T-helper 2 cell treated with Interferon-gamma antibody and Interleukin-4, amounts not matched to agents 5 μg/mL and 100 μg/mL, for 36 hours (primary cell): ENCODE measurements at regions not wholly inside any gene's neighbourhood (a gene's known extent, or its start where the extent isn't known, plus 50 kb on each side); places are given as distances from the start of the nearest gene placed in this dataset.
"Not testable (repeated sequence)": the region's sequence is repeated elsewhere in the genome, so short reads cannot be mapped to it uniquely, and the experiment has no call there.

Source experiments
- DNase-seq: peaks from one replicate; pipeline ENCODE4 v3.0.0; 2021; ENCODE audit warnings: low spot score
- H3K27ac Mint-ChIP-seq: one replicate; pipeline ENCODE4 v1.8.0; 2021; ENCODE audit warnings: mild to moderate bottlenecking, mixed read lengths
- H3K27me3 Mint-ChIP-seq: one replicate; pipeline ENCODE4 v1.8.0; 2021; ENCODE audit warnings: low read depth, mixed read lengths
- H3K36me3 Mint-ChIP-seq: one replicate; pipeline ENCODE4 v1.8.0; 2021; ENCODE audit warnings: low read depth, mixed read lengths
- H3K4me1 Mint-ChIP-seq: one replicate; pipeline ENCODE4 v1.8.0; 2021; ENCODE audit warnings: low read depth, mixed read lengths
- H3K4me3 Mint-ChIP-seq: one replicate; pipeline ENCODE4 v1.8.0; 2022; ENCODE audit warnings: mild to moderate bottlenecking, moderate library complexity, mixed read lengths
- H3K9me3 Mint-ChIP-seq: one replicate; pipeline ENCODE4 v1.8.0; 2021; ENCODE audit warnings: mixed read lengths

GRCh38 chr4:36582198-36582597 is 300.8 kb downstream of the DTHD1 start:
- Mint-ChIP-seq H3K4me3 (no peak overlapping the region), H3K4me1 (no peaks in the 10 kb centered on the region), H3K36me3 (no peaks in the 10 kb centered on the region), H3K27ac (no peak overlapping the region), H3K27me3 (no peaks in the 10 kb centered on the region), H3K9me3 (no peaks in the 10 kb centered on the region)
- DNase-seq, result no peak

- no peaks in the 10 kb centered on the region for H3K4me1 Mint-ChIP-seq
- H3K9me3 Mint-ChIP-seq, result peaks cover 13% of the 10 kb centered on the region
- no peaks in the 10 kb centered on the region for H3K27me3 Mint-ChIP-seq
- no peak for DNase-seq
- H3K36me3 Mint-ChIP-seq, result no peaks in the 10 kb centered on the region
- no peak overlapping the region for H3K27ac Mint-ChIP-seq
- H3K4me3 Mint-ChIP-seq, result no peak overlapping the region
Observed at GRCh38 chr4:36587909-36588472, 306.6 kb downstream of the DTHD1 start.

- Mint-ChIP-seq H3K27ac (no peak overlapping the region), H3K36me3 (no peaks in the 10 kb centered on the region), H3K4me1 (no peaks in the 10 kb centered on the region), H3K9me3 (peaks cover 13% of the 10 kb centered on the region), H3K4me3 (no peak overlapping the region), H3K27me3 (no peaks in the 10 kb centered on the region)
- no peak for DNase-seq
Observed at GRCh38 chr4:36590343-36590742, 308.9 kb downstream of the DTHD1 start.

- no peaks in the 10 kb centered on the region for H3K4me1 Mint-ChIP-seq
- H3K27ac Mint-ChIP-seq, result no peak overlapping the region
- no peak for DNase-seq
- H3K9me3 Mint-ChIP-seq, result no peaks in the 10 kb centered on the region
- no peaks in the 10 kb centered on the region for H3K27me3 Mint-ChIP-seq
- no peak overlapping the region for H3K4me3 Mint-ChIP-seq
- H3K36me3 Mint-ChIP-seq, result no peaks in the 10 kb centered on the region
Observed at GRCh38 chr4:36601864-36602495, 320.6 kb downstream of the DTHD1 start.

DNA sequence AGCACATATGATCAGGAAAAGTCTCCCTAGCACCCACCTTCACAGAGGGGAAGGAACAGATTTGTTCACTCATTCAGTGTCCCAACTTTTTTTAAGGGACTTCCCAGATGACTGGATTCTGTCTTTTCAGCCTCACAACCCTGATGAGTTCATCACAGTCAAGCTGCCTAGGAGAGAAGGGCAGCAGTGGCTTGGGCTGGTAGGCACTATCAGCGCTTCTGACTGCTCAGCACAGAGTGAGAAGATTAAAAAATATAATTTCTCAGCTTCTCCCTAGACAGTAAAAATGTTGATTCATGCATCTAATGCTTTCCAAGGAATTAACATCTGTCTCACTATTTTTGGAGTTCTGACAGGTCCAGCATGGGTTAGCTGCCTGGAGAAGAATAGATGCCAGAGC is 328.2 kb downstream of the DTHD1 start:
- Mint-ChIP-seq H3K27me3 (no peaks in the 10 kb centered on the region), H3K27ac (no peak overlapping the region), H3K4me1 (no peaks in the 10 kb centered on the region), H3K36me3 (no peaks in the 10 kb centered on the region), H3K9me3 (no peaks in the 10 kb centered on the region), H3K4me3 (no peak overlapping the region)
- no peak for DNase-seq

GRCh38 chr4:36610628-36611027 is 329.2 kb downstream of the DTHD1 start:
- Mint-ChIP-seq H3K4me1 (no peaks in the 10 kb centered on the region), H3K27ac (no peak overlapping the region)

GRCh38 chr4:36613142-36613541 is 331.7 kb downstream of the DTHD1 start:
- H3K9me3 Mint-ChIP-seq, H3K36me3 Mint-ChIP-seq, DNase-seq, H3K4me1 Mint-ChIP-seq, H3K27me3 Mint-ChIP-seq, H3K4me3 Mint-ChIP-seq, H3K27ac Mint-ChIP-seq: not testable (repeated sequence)

More at GRCh38 chr4:36610628-36611027, 329.2 kb downstream of the DTHD1 start:
- H3K27me3 Mint-ChIP-seq, result no peaks in the 10 kb centered on the region
- DNase-seq, result no peak
- H3K36me3 Mint-ChIP-seq, result no peaks in the 10 kb centered on the region
- no peaks in the 10 kb centered on the region for H3K9me3 Mint-ChIP-seq
- H3K4me3 Mint-ChIP-seq, result no peak overlapping the region

DNA sequence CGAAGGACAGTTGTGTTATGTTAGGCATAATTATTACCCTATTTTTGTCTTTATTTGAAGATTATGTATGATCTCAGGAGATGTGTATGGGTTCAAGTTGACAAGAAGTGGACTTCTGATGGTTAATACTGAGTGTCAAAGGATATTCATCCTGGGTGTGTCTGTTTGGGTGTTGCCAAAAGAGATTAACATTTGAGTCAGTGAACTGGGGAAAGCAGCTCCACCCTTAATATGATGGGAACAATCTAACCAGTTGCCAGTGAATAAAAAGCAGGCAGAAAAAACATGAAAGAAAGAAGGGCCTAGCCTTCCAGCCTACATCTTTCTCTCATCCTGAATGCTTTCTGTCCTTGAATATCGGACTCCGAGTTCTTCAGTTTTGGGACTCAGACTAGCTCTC is 332.6 kb downstream of the DTHD1 start:
- no peaks in the 10 kb centered on the region for H3K9me3 Mint-ChIP-seq
- H3K36me3 Mint-ChIP-seq, result no peaks in the 10 kb centered on the region
- no peaks in the 10 kb centered on the region for H3K27me3 Mint-ChIP-seq
- no peak for DNase-seq
- no peak overlapping the region for H3K27ac Mint-ChIP-seq
- H3K4me1 Mint-ChIP-seq, result no peaks in the 10 kb centered on the region
- H3K4me3 Mint-ChIP-seq, result no peak overlapping the region

GRCh38 chr4:36618102-36618501 is 336.7 kb downstream of the DTHD1 start:
- no peaks in the 10 kb centered on the region for H3K9me3 Mint-ChIP-seq
- H3K4me1 Mint-ChIP-seq, result no peaks in the 10 kb centered on the region
- H3K36me3 Mint-ChIP-seq, result no peaks in the 10 kb centered on the region
- H3K27me3 Mint-ChIP-seq, result no peaks in the 10 kb centered on the region
- no peak overlapping the region for H3K4me3 Mint-ChIP-seq
- DNase-seq, result no peak
- no peak overlapping the region for H3K27ac Mint-ChIP-seq

GRCh38 chr4:36624030-36624429 is 342.6 kb downstream of the DTHD1 start:
- H3K4me1 Mint-ChIP-seq, result no peaks in the 10 kb centered on the region
- H3K27ac Mint-ChIP-seq, result no peak overlapping the region
- DNase-seq, result no peak
- H3K27me3 Mint-ChIP-seq, result no peaks in the 10 kb centered on the region
- H3K4me3 Mint-ChIP-seq, result no peak overlapping the region
- H3K36me3 Mint-ChIP-seq, result no peaks in the 10 kb centered on the region
- H3K9me3 Mint-ChIP-seq, result no peaks in the 10 kb centered on the region

- Mint-ChIP-seq H3K4me3 (no peak overlapping the region), H3K36me3 (no peaks in the 10 kb centered on the region), H3K27me3 (no peaks in the 10 kb centered on the region), H3K4me1 (no peaks in the 10 kb centered on the region), H3K27ac (no peak overlapping the region), H3K9me3 (no peaks in the 10 kb centered on the region)
- no peak for DNase-seq
Observed at GRCh38 chr4:36638273-36638811, 356.9 kb downstream of the DTHD1 start.

- no peak for DNase-seq
- Mint-ChIP-seq H3K4me1 (no peaks in the 10 kb centered on the region), H3K27ac (no peak overlapping the region), H3K9me3 (no peaks in the 10 kb centered on the region), H3K27me3 (no peaks in the 10 kb centered on the region), H3K36me3 (no peaks in the 10 kb centered on the region), H3K4me3 (no peak overlapping the region)
Observed at GRCh38 chr4:36640876-36641275, 359.5 kb downstream of the DTHD1 start.

GRCh38 chr4:36651253-36651652 is 369.8 kb downstream of the DTHD1 start:
- no peaks in the 10 kb centered on the region for H3K27me3 Mint-ChIP-seq
- H3K27ac Mint-ChIP-seq, result no peak overlapping the region
- H3K4me3 Mint-ChIP-seq, result no peak overlapping the region
- no peaks in the 10 kb centered on the region for H3K9me3 Mint-ChIP-seq
- H3K4me1 Mint-ChIP-seq, result peaks cover 11% of the 10 kb centered on the region
- peak; percentile 6 for DNase-seq
- no peaks in the 10 kb centered on the region for H3K36me3 Mint-ChIP-seq

DNA sequence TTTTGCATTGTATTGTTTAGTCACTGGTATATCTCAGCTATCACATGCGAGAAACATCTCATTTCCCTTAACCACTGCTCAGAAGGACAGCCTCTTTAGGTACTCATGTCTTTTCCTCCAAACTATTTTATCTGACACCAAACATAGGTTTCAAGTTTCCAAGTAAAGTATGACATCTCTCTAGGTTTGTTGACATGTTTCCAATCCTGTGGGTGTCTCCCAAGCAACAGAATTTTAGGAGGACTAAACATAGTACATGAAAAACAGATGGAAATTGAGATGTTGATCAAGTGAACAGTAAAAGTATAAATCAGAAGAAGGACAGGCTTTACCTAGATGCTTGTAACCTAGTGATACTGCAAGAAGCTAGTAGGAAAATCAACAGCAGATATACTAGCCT is 371.4 kb downstream of the DTHD1 start:
- Mint-ChIP-seq H3K4me1 (peaks cover 11% of the 10 kb centered on the region), H3K9me3 (no peaks in the 10 kb centered on the region), H3K4me3 (no peak overlapping the region), H3K27me3 (no peaks in the 10 kb centered on the region), H3K27ac (no peak overlapping the region), H3K36me3 (no peaks in the 10 kb centered on the region)
- DNase-seq, result no peak
